Memory B cell (primary cell): ENCODE measurements at regions not wholly inside any gene's neighbourhood (a gene's known extent, or its start where the extent isn't known, plus 50 kb on each side); places are given as distances from the start of the nearest gene placed in this dataset.

Experiments
- ATAC-seq: fragments of 150-1000 bp; cut with Tn5 transposase; 2 replicates; pipeline ENCODE4 v1.10.0; 2021; ENCODE audit warnings: low read depth, mild to moderate bottlenecking, moderate library complexity
- DNase-seq, 2 donors: peaks; one replicate each; pipeline ENCODE4 v3.0.0; 2022; ENCODE audit warnings: low spot score in 2 of 2
- H3K27ac Mint-ChIP-seq: one replicate; pipeline ENCODE4 v1.8.0; 2022; ENCODE audit warnings: mild to moderate bottlenecking, moderate library complexity, mixed read lengths
- H3K27me3 Mint-ChIP-seq: one replicate; pipeline ENCODE4 v1.8.0; 2022; ENCODE audit warnings: mixed read lengths
- H3K36me3 Mint-ChIP-seq: one replicate; pipeline ENCODE4 v1.8.0; 2022; ENCODE audit warnings: mild to moderate bottlenecking, mixed read lengths
- H3K4me1 Mint-ChIP-seq: one replicate; pipeline ENCODE4 v1.8.0; 2022; ENCODE audit warnings: mixed read lengths
- H3K4me3 Mint-ChIP-seq: one replicate; pipeline ENCODE4 v1.8.0; 2022; ENCODE audit warnings: mild to moderate bottlenecking, moderate library complexity, mixed read lengths
- H3K9me3 Mint-ChIP-seq: one replicate; pipeline ENCODE4 v1.8.0; 2022; ENCODE audit warnings: mixed read lengths

DNA sequence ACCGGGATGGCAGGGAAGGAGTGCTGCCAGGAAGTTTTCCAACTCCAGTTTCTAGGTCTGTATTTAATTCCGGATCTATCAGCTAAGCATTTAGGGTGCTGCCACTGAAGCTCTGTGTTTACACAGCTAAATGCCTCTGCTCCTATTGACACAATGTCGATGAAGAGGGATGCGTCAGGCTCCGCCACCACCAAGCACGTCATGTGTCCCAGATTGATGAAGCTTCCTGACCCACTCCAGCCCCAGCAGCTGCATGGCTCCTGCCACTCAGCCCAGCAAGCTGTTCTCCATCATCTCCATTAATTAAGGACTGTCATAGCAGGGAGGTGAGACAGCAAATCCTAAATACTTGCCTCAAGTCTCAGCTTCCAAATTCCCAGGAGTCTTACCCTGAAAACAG lies 435.2 kb upstream of the ZNF507 start:
- H3K27me3 Mint-ChIP-seq, result no peaks in the 10 kb centered on the region
- no peaks in the 10 kb centered on the region for H3K4me1 Mint-ChIP-seq
- no peaks in the 10 kb centered on the region for H3K36me3 Mint-ChIP-seq
- DNase-seq (no peak), ATAC-seq (no peak)
- no peak overlapping the region for H3K27ac Mint-ChIP-seq
- H3K4me3 Mint-ChIP-seq, result no peak overlapping the region
- peaks cover 6% of the 10 kb centered on the region for H3K9me3 Mint-ChIP-seq

DNA sequence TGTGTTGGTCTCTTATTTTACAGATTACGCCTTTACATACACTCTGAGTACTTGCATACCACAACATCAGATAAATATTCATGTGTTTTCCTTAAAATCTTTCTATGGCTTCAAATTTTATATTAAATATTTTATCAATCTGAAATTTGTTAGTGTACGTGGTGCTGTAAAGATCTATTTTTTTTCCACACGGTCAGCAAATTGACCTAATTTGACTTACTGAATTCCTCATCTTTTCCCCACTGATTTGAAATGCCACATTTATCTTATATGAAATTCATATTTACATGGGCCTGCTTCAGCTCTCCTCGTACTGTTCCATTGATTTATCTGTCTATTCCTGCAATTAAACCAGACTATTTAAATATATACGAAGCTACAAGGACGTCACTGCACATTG lies 433.8 kb upstream of the ZNF507 start:
- no peaks in the 10 kb centered on the region for H3K4me1 Mint-ChIP-seq
- H3K4me3 Mint-ChIP-seq, result no peak overlapping the region
- no peaks in the 10 kb centered on the region for H3K36me3 Mint-ChIP-seq
- no peak overlapping the region for H3K27ac Mint-ChIP-seq
- DNase-seq, result no peak
- H3K9me3 Mint-ChIP-seq, result peaks cover 4% of the 10 kb centered on the region
- ATAC-seq, result no peak
- no peaks in the 10 kb centered on the region for H3K27me3 Mint-ChIP-seq

GRCh38 chr19:31913103-31913661 lies 432.2 kb upstream of the ZNF507 start:
- Mint-ChIP-seq H3K4me3 (no peak overlapping the region), H3K27me3 (no peaks in the 10 kb centered on the region), H3K4me1 (no peaks in the 10 kb centered on the region), H3K36me3 (no peaks in the 10 kb centered on the region), H3K27ac (no peak overlapping the region), H3K9me3 (peaks cover 4% of the 10 kb centered on the region)
- ATAC-seq, result no peak
- no peak for DNase-seq

GRCh38 chr19:31930401-31930800 lies 415.0 kb upstream of the ZNF507 start:
- ATAC-seq, result no peak
- H3K9me3 Mint-ChIP-seq, result peaks cover 11% of the 10 kb centered on the region
- no peak overlapping the region for H3K27ac Mint-ChIP-seq
- no peaks in the 10 kb centered on the region for H3K27me3 Mint-ChIP-seq
- no peaks in the 10 kb centered on the region for H3K4me1 Mint-ChIP-seq
- no peak overlapping the region for H3K4me3 Mint-ChIP-seq
- DNase-seq, result no peak
- no peaks in the 10 kb centered on the region for H3K36me3 Mint-ChIP-seq

GRCh38 chr19:31937983-31938382 lies 407.4 kb upstream of the ZNF507 start:
- H3K36me3 Mint-ChIP-seq, result no peaks in the 10 kb centered on the region
- H3K27ac Mint-ChIP-seq, result no peak overlapping the region
- DNase-seq, result no peak
- peaks cover 10% of the 10 kb centered on the region for H3K9me3 Mint-ChIP-seq
- ATAC-seq, result no peak
- H3K4me3 Mint-ChIP-seq, result no peak overlapping the region
- H3K27me3 Mint-ChIP-seq, result no peaks in the 10 kb centered on the region
- no peaks in the 10 kb centered on the region for H3K4me1 Mint-ChIP-seq

GRCh38 chr19:31938675-31939074 lies 406.7 kb upstream of the ZNF507 start:
- Mint-ChIP-seq H3K4me3 (no peak overlapping the region), H3K27ac (no peak overlapping the region), H3K36me3 (no peaks in the 10 kb centered on the region), H3K4me1 (no peaks in the 10 kb centered on the region), H3K27me3 (no peaks in the 10 kb centered on the region), H3K9me3 (peaks cover 10% of the 10 kb centered on the region)
- ATAC-seq (no peak), DNase-seq (no peak)

- no peak overlapping the region for H3K27ac Mint-ChIP-seq
- H3K27me3 Mint-ChIP-seq, result no peaks in the 10 kb centered on the region
- DNase-seq, result no peak
- no peaks in the 10 kb centered on the region for H3K36me3 Mint-ChIP-seq
- no peaks in the 10 kb centered on the region for H3K4me1 Mint-ChIP-seq
- H3K9me3 Mint-ChIP-seq, result peaks cover 10% of the 10 kb centered on the region
- no peak overlapping the region for H3K4me3 Mint-ChIP-seq
- ATAC-seq, result no peak
Observed at GRCh38 chr19:31940396-31940795, 405.0 kb upstream of the ZNF507 start.

DNA sequence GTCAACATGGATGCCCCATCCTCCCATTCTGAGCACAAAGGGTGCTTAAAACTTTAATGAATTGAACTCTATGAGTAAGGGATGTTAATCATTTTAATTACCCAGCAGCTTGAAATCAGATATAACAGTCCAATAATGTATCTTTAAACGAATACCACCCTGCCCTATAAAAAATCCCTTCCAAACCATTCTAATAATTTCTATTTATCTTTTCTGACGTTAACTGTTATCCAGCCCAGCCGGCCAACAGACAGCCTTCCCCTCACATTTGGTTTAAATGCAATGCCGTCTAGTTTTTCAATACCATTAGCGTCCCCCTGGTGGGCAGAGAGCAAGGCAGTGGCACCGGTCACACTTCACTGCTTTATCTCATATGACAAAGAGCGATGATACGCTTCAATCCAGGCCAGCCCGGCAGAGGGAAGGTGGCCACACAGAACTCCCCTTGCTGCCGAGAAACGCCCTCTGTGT lies 402.2 kb upstream of the ZNF507 start:
- DNase-seq, result no peak
- H3K36me3 Mint-ChIP-seq, result no peaks in the 10 kb centered on the region
- no peak for ATAC-seq
- peaks cover 1% of the 10 kb centered on the region for H3K9me3 Mint-ChIP-seq
- no peaks in the 10 kb centered on the region for H3K4me1 Mint-ChIP-seq
- H3K4me3 Mint-ChIP-seq, result no peak overlapping the region
- no peak overlapping the region for H3K27ac Mint-ChIP-seq
- H3K27me3 Mint-ChIP-seq, result no peaks in the 10 kb centered on the region

- Mint-ChIP-seq H3K27ac (no peak overlapping the region), H3K36me3 (no peaks in the 10 kb centered on the region), H3K9me3 (peaks cover 1% of the 10 kb centered on the region), H3K4me1 (no peaks in the 10 kb centered on the region), H3K4me3 (no peak overlapping the region), H3K27me3 (no peaks in the 10 kb centered on the region)
- DNase-seq (no peak), ATAC-seq (no peak)
Observed at GRCh38 chr19:31943778-31944177, 401.6 kb upstream of the ZNF507 start.

GRCh38 chr19:31944326-31944725 lies 401.1 kb upstream of the ZNF507 start:
- DNase-seq (no peak), ATAC-seq (no peak)
- H3K27ac Mint-ChIP-seq, result no peak overlapping the region
- no peaks in the 10 kb centered on the region for H3K36me3 Mint-ChIP-seq
- H3K9me3 Mint-ChIP-seq, result peaks cover 1% of the 10 kb centered on the region
- no peaks in the 10 kb centered on the region for H3K4me1 Mint-ChIP-seq
- no peaks in the 10 kb centered on the region for H3K27me3 Mint-ChIP-seq
- no peak overlapping the region for H3K4me3 Mint-ChIP-seq

- H3K27me3 Mint-ChIP-seq, result no peaks in the 10 kb centered on the region
- no peak overlapping the region for H3K4me3 Mint-ChIP-seq
- ATAC-seq, result no peak
- DNase-seq, result no peak
- H3K36me3 Mint-ChIP-seq, result no peaks in the 10 kb centered on the region
- no peaks in the 10 kb centered on the region for H3K4me1 Mint-ChIP-seq
- H3K27ac Mint-ChIP-seq, result no peak overlapping the region
- H3K9me3 Mint-ChIP-seq, result peaks cover 1% of the 10 kb centered on the region
Observed at GRCh38 chr19:31946491-31946890, 398.9 kb upstream of the ZNF507 start.

GRCh38 chr19:31947436-31948115 lies 397.8 kb upstream of the ZNF507 start:
- Mint-ChIP-seq H3K27ac (no peak overlapping the region), H3K9me3 (peaks cover 4% of the 10 kb centered on the region)
- no peak for ATAC-seq

GRCh38 chr19:31952693-31953092 lies 392.7 kb upstream of the ZNF507 start:
- DNase-seq (no peak), ATAC-seq (no peak)
- no peak overlapping the region for H3K27ac Mint-ChIP-seq
- no peaks in the 10 kb centered on the region for H3K27me3 Mint-ChIP-seq
- H3K4me3 Mint-ChIP-seq, result no peak overlapping the region
- H3K36me3 Mint-ChIP-seq, result no peaks in the 10 kb centered on the region
- H3K9me3 Mint-ChIP-seq, result peaks cover 6% of the 10 kb centered on the region
- no peaks in the 10 kb centered on the region for H3K4me1 Mint-ChIP-seq

More at GRCh38 chr19:31947436-31948115, 397.8 kb upstream of the ZNF507 start:
- H3K4me3 Mint-ChIP-seq, result no peak overlapping the region
- no peaks in the 10 kb centered on the region for H3K36me3 Mint-ChIP-seq
- no peaks in the 10 kb centered on the region for H3K4me1 Mint-ChIP-seq
- no peak for DNase-seq
- no peaks in the 10 kb centered on the region for H3K27me3 Mint-ChIP-seq

DNA sequence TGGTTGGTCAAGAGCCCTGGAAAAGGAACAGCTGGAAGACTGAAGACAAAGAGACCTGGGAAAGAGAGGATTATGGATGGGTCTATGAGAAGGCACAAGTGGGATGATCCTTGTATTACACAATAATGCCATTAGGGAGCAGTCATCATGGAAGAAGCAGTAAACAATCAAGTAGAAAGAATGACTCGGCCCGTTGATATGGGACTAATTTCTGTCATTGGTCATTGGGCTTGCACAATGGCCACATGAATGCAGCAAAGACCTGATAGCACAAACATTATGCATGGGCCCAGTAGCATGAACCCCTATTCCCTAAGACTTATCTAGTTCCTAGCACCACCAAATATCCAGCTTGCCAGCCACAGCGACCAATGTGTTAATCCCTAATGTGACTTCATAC lies 390.3 kb upstream of the ZNF507 start:
- Mint-ChIP-seq H3K4me1 (no peaks in the 10 kb centered on the region), H3K27ac (no peak overlapping the region), H3K27me3 (no peaks in the 10 kb centered on the region), H3K9me3 (peaks cover 10% of the 10 kb centered on the region), H3K4me3 (no peak overlapping the region), H3K36me3 (no peaks in the 10 kb centered on the region)
- ATAC-seq (no peak), DNase-seq (no peak)

GRCh38 chr19:31955884-31956283 lies 389.5 kb upstream of the ZNF507 start:
- Mint-ChIP-seq H3K27ac (no peak overlapping the region), H3K4me1 (no peaks in the 10 kb centered on the region), H3K4me3 (no peak overlapping the region), H3K36me3 (no peaks in the 10 kb centered on the region), H3K27me3 (no peaks in the 10 kb centered on the region), H3K9me3 (peaks cover 10% of the 10 kb centered on the region)
- no peak for ATAC-seq
- no peak for DNase-seq
